Fibroblast of skin of left quadriceps (primary cell): ENCODE measurements at regions not wholly inside any gene's neighbourhood (a gene's known extent, or its start where the extent isn't known, plus 50 kb on each side); places are given as distances from the start of the nearest gene placed in this dataset.
"Not testable (repeated sequence)": the region's sequence is repeated elsewhere in the genome, so short reads cannot be mapped to it uniquely, and the experiment has no call there.

Experiments
- DNase-seq, 2 experiments: peaks; one replicate each; pipeline ENCODE4 v3.0.0-alpha.2; 2013; ENCODE audit warnings: low read depth in 2 of 2

DNA sequence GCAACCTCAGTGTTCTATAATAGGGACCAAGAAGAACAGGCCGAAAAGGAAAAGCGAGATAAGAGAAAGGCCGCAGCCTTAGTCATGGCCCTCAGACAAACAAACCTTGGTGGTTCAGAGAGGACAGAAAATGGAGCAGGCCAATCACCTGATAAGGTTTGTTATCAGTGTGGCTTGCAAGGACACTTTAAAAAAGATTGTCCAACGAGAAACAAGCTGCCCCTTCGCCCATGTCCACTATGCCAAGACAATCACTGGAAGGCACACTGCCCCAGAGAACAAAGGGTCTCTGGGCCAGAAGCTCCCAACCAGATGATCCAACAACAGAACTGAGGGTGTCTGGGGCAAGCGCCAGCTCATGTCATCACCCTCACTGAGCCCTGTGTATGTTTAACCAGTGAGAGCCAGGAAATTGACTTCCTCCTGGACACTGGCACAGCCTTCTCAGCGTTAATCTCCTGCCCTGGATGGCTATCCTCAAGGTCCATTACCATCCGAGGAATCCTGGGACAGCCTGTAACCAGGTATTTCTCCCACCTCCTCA lies 334.8 kb upstream of the SLITRK5 start:
- not testable (repeated sequence) for DNase-seq

DNA sequence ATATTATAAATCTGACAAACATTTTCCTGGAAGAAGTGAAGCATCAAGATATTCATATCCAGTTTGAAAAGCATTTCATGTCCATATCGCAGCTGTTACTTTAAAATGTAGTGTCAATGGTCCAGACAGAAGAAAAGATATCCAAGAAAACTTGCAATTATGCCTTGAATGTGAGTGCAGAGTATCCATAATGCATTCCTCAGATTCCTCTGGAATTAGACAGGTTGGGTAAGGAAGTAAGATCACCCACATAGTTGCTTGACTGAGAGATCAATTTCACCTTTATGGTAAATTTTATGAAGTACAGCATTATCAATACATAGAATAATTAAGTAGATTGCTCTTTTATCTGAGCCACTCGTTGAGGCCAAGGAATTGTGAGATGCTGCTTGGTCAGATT lies 327.0 kb upstream of the SLITRK5 start:
- DNase-seq: no peak

DNA sequence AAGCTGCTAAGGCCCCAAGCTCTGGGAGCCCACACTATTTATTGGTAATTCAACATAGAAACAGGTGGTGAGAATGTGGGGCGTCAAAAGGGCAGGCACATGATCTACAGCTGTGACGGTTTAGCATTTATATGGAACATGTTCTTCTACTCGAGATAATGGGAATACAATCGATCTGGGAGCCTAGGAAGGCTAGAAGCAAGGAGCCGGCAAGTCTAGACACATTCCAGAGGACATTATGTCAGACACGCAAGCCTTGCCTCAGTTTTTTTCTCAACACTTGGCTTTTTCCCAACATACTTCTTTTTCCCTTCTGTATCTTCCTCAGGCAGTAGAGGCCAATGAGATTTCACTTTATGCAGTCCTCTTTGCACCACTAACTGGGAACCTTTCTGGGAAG lies 315.7 kb upstream of the SLITRK5 start:
- DNase-seq: no peak

DNA sequence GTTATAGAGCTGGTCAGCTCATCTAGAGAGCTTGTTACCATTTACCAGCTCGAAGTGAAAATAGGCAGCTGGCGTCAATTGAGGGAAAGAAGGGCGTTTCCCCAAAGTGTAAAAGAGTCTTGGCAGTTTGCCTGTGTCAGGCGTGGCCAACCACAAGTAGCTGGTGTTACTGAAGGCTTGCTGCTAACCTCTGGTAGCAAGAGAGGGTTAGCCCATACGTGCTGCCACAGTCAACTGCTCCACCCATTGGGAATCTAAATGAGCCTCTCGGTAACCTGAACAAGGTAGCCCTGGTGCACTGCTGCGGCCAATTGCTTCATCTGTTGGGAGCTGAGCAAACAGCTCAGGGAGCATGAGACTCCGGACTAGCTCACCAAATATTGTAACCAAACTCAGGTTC lies 314.9 kb upstream of the SLITRK5 start:
- no peak for DNase-seq

DNA sequence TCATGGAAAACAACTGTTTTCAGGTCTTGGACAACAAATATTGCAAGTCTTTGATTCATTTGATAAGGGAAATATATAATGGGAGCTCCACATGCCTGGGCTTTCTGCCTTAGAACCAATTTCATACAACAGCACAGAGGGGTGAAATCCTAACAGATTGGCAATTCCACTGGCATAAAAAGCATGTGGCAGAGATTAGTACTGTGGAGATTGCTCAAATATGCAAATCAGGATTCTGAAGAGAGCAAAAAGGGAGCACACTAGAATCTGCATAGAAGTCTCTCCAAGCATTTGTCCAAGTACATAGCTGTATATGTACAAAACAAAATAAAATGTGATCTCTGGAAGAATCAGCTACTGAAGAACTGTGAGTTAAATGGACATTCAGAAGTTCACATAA lies 312.9 kb upstream of the SLITRK5 start:
- DNase-seq: no peak

DNA sequence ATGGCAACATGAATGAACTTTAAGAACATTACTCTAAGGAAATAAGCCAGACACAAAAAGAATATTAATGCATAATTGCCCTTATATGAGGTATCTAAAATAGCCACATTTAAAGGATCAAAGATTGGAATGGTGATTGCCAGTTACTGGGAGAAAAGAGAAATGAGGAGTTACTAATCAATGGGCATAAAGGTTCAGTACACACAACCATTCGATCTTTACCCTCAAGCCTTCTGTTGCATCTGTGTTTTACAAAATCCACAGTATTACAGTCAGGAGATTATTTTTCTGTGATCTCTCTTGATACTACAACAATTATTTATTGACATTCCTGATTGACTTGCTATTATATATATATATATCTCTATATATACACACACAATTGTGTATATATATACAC lies 310.0 kb upstream of the SLITRK5 start:
- DNase-seq: no peak

DNA sequence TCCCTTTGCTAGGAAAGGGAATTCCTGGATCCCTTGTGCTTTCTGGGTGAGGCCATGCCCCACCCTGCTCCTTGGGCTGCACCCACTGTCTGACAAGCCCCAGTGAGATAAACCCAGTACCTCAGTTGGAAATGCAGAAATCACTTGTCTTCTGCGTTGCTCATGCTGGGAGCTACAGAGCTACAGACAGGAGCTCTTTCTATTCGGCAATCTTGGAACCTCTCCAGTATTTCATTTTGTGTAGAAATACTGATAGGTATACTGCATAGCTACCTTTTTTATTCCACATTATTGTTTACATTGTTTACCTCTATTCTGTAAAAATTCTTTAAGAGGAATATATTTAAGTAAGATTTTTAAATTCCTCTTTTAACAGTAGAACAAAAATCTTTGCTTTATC lies 302.5 kb upstream of the SLITRK5 start:
- no peak for DNase-seq

DNA sequence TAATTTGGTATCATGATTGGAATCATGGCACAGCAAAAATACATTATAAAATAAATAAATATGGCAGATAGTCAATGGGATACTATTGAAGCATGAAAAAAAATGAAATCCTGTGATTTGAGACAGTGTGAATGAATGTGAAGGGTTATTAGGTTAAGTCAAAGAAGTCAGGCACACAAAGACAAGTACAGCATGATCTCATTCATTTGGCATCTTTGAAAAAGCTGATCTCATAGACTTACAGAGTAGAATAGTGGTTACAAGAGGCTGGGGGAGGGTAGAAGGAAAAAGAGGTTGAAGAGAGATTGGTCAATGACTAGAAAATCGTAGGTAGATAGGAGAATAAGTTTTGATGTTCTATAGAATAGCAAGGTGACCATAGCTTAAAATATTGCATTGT lies 295.1 kb upstream of the SLITRK5 start:
- no peak for DNase-seq

DNA sequence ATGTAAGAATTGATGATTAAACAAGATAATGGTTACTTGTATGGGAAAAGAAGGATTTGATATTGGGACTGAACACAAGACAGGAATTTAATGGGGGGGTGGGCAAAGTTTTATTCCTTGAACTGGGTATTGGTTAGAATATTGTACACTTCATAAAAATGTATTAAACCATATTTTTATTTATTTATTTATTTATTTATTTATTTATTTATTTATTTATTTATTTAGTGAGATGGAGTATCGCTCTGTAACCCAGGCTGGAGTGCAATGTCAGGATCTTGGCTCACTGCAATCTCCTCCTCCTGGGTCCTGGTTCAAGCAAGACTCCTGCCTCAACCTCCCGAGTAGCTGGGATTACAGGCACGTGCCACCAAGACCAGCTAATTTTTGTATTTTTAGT lies 287.1 kb upstream of the SLITRK5 start:
- no peak for DNase-seq

DNA sequence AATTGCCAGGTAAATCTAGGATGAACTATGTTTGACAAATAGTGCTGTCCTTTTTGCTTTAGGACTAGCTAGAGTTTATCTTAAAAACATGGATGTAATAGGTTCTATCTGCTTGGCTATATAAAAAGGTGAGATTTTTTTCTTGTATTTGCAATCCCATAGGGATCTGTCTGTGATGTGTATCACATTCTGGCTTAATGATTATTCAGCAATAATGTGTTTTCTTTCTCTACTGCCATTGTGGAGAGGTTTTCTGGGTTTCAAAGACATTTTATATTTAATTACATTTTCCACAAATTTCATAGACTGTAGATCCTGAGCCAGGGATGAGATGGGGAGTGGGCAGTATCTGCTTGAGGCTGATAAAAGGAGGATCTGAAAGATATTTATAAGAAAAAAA lies 277.8 kb upstream of the SLITRK5 start:
- no peak for DNase-seq

DNA sequence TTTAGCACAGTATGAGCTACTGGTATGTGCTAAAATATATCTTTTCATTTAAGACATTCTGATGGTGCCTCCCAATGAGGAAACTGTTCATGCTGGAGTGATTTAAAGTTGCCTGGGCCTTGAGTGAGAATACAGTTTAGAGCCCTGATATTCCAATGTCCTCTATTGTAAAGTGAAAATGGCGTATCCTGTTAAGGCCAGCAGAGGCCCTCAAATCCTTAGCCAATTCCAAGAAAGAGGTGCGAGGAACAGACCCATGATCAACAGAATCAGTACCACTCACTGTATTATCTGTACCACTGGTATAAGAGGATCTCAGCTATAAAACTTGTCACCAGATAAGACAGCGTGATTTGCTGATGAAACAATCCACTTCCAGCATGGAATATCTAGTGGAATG lies 273.1 kb upstream of the SLITRK5 start:
- no peak for DNase-seq

DNA sequence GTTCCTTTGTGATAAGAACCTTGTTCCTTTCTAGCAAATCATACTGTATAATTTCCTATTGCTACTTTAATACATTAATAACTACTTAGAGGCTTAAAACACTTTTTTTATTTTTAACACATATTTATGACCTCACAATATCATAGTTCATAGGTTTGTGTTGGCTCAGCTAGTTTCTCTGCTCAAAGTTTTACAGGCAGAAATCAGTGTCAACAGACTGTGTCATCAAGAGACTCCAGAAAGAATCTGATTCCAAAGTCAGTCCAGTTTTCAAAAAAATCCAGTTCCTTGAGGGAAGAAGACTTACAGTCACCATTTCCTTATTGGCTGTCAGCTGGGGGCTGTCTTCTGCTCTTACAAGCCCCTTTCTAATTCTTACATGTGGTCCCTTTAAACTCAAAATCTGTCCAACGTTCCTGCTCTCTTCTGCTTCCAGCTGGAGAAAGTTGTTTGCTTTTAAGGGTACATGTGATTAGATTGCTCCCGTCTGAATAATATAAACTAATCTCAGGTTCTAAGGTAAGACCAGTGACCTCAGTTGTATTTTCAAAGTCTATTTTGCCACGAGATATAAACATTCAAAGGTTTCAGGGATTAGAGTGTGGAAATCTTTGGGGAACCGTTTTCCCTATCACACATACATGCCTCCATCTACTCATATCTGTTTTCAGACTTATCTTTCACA lies 267.3 kb upstream of the SLITRK5 start:
- no peak for DNase-seq

DNA sequence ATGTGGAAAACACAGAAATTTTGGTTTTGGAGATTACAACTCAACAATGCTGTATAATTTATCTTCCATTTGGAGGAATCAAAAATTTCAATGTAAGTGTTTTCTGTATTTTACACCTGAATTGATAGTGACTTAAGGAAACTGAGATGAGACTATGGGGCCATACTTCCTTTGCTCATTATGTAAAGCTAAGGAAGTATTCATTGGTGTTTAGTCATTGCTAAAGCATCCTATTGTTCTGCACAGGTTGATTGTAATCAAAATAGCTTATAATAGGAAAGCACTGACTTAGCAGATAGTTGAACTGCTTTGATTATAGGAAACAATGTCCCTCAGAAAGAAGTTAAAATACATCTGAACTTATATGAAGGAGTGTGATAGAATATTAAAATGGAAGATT lies 244.4 kb upstream of the SLITRK5 start:
- no peak for DNase-seq

DNA sequence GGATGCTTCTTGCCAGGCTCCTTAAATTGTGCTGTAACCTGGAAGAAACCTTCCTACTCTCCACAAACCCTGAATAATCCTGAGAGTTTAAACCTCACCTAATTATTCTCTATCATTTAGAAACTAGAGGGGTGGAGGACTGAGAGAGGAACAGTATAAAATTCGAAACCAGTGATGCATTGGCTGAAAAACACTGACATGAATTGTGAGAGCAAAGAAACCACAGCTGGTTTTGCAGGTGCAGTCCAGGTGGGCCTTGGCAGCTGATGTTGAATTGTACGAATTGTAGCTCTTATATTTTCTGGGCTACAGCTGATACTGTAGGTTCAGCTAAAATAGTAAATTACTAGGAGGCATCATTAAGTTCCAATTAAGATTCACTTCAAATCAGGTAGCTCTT lies 227.0 kb upstream of the SLITRK5 start:
- no peak for DNase-seq

DNA sequence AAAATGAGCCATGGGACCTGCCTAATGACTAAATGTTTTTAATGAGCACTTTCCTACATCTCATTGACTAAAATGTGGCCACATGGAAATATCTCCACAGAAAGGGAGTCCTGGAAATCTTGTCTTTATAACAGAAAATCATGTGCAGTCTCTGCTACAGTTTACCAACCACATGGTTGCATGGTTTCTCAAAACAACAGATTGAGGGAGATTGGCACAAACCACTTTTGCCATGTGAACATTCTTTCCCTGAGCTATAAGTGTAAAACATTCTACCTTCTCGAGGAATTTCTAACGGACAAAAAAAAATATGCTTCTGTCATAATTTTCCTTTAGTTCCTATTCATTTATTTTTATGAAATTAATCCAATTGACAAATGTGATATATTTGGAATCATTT lies 218.9 kb upstream of the SLITRK5 start:
- DNase-seq: no peak

DNA sequence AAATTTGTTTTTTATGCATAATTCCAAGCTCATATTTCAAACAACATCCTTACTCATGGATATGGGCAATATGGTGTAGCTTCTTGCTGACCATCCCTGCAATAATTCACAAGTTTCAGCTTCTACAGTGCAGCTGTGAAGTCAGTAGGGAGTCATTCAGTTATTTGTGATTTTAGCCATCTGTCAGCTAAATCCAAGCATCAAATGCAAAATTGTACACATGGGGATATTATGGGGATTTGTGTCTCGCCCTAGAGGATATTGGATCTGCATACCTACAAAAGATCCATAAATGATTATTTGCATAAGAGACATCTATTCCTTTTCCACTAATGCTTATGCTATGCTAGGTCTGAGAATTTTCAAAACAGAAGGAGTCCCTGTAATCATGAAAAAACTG lies 217.9 kb upstream of the SLITRK5 start:
- DNase-seq: no peak

DNA sequence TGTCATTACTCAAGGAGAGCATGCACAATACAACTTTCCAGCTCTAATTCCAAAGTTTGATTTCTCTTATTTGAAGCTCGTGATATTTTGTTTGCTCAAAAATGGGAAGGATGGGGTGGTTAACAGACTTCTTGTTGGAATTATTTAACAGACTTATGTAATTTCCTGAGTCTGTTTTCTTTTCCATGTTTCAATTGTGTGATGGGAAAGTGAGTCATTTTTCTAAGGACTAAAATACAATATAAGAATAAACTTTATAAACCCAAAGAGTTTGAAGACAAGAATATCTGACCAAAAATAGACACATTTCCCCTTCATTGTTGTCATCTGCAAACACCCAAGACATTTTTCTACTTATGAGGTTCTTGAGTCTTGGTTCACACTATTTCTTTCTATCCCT lies 211.8 kb upstream of the SLITRK5 start:
- DNase-seq: no peak

DNA sequence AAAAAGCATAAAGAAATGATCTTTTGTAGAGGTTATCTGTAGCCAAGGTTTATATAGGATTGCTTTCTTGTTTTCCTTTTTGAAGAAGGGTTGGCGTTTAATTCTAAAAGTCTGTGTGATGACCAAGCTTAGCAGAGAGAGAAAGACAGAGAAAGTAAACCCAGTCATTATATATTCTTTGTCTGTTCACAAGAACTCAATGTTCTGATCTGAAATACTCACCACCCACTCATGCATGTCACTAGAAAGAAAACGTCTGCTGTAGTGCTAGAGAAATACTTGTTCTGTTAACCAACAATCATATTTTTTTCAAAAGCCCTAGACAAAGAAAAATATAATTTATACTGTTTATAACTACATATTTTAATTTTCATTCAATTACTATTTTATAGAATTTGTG lies 173.7 kb upstream of the SLITRK5 start:
- no peak for DNase-seq

DNA sequence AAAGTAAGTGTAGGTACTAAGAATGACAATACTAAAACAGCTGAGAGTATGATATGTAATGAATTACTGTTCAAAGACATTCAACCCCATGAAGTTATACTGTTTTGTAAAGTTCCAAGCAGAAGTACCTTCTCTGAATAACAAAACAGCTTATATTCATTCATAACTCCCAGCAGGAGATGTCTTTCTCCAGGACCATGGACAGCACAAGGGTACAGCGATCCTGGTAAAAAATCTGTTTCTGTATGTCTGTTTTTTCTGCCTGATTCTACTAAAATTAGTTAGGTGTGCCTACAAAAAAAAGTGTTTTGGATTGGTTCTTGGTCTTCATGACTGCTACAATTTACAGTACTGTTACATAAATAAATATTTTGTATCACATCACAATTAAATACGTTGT lies 172.5 kb upstream of the SLITRK5 start:
- no peak for DNase-seq

DNA sequence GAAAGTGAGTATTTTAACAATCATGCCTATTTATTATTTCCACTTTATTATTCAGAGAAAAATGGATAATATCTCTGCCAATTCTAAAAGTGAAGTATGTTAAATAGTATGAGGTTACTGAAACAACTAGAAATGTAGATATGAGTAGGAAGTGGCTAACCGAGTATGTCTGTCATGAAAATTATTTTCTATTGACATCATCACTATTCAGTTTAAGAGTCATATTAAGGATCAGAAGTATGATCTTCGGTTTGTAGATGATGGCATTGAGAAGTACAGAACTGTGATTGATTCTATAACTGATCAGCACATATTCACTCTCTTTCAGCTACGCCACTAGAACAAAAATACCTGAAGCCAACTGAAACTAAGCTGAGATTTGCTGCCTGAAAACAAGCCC lies 146.4 kb upstream of the SLITRK5 start:
- DNase-seq: no peak

DNA sequence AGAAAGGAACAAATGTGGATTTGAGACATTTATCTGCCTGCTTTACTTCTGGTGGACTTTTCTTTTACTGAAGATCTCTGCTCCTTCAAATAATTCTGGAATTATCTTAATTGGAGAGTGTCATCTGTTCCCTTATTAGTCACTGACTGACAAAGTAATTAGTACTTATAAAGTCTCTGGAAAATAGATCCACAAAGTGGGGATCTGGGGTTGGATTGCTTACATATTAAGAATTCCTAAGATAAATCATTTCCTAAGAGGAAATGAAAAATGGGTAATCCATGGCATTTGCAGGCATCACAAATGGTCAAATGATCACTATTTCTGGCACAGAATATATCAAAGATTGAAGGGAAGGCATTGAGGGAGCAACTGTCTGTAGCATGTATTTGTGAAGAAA lies 137.4 kb upstream of the SLITRK5 start:
- no peak for DNase-seq

DNA sequence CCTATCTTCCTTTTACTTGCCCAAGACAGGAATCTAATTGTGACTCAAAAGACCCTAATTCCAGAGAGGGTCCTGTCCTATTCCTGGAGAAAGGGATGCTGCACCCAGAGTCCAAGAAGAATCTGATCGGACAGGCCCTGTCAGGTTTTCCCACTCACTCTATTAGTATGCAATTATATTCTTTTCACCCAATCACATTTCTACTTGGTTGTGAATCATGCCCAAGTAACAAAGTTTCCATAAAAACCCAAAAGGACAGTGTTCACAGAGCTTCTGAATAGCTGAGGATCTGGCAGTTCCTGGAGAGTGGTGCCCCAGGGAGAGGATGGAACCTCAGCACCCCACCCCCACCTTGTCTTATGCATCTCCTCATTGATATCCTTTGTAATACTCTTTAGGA lies 135.3 kb upstream of the SLITRK5 start:
- DNase-seq: no peak

DNA sequence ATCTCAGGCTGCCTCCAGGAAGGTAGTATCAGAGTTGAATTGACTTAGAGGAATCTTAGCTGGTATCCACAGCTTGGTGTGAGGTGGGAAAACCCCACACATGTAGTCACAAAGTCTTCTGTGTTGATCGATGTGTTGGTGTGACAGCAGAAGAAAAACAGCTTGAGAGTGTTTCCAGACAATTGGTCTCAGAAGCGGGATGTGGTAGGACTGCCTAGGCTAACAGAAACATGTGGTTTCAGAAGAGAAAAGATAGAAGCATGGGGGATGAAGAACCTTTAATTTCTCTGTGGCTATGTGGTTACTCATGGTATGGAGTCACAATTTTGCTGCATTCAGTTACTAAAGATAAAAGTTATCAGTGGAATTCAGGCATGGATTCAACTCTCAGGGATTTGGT lies 134.7 kb upstream of the SLITRK5 start:
- no peak for DNase-seq

DNA sequence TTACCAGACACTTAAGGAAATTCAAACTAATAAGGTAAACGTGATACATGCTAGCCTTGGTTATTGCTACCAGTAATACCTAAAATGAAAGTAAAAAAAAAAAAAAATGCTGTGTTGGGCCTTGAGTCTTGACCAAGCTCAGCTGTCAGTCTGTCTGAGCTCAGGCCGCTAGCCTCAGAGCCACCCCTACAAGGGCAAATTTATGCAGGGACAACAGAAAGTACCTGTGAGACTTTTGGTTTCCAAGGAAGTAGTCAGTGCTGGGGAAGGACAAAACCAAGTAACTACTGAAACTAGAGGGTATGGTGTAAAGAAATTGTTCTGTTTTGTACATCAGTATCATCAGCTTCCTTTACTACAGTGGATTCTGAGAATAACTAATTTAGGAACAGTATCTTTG lies 134.3 kb upstream of the SLITRK5 start:
- DNase-seq: no peak
